Gastrocnemius medialis (tissue), 4 donors: ENCODE measurements at regions not wholly inside any gene's neighbourhood (a gene's known extent, or its start where the extent isn't known, plus 50 kb on each side); places are given as distances from the start of the nearest gene placed in this dataset.

Experiments used
- POLR2A ChIP-seq, 2 donors: fragments of 450-650 bp; IDR thresholded peaks; one replicate each; pipeline ENCODE4 v1.6.1; 2017; ENCODE audit warnings: antibody characterized with exemption in 2 of 2, mild to moderate bottlenecking in 2 of 2, moderate library complexity in 2 of 2
- TF ChIP-seq, protein P1 (sequence below), 5 experiments: fragments of 450-650 bp in 3 of 5; fragments of 200-600 bp in 2 of 5; sonication (generic) in 2 of 5; IDR thresholded peaks in 4 of 5; conservative IDR thresholded peaks in 1 of 5; 1 replicate in 4 of 5; 2 replicates in 1 of 5; pipeline ENCODE4 v1.5.1; 2016 to 2019; ENCODE audit warnings: antibody characterized with exemption in 5 of 5, mild to moderate bottlenecking in 3 of 5, moderate library complexity in 3 of 5

DNA sequence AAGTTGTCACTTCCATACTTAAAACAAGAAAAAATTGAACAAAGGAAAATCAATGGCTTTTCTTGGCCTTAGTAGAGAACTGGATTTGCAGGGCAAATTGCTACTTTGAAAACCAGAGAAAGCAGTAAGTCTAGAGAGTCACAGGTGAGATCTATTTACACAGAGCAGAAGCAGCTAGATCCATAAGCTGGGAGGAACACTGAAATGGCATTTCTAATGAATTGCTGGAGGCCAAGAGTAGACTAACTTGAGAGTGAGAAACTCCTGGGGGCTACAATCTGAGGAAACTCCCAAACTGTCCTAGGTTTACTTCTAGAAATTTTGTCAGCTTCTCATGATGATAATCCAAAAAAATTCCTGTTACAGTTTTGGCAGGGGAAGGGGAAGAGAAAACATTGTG is 133.3 kb downstream of the SPCS3 start:
- TF ChIP-seq, protein P1, sequence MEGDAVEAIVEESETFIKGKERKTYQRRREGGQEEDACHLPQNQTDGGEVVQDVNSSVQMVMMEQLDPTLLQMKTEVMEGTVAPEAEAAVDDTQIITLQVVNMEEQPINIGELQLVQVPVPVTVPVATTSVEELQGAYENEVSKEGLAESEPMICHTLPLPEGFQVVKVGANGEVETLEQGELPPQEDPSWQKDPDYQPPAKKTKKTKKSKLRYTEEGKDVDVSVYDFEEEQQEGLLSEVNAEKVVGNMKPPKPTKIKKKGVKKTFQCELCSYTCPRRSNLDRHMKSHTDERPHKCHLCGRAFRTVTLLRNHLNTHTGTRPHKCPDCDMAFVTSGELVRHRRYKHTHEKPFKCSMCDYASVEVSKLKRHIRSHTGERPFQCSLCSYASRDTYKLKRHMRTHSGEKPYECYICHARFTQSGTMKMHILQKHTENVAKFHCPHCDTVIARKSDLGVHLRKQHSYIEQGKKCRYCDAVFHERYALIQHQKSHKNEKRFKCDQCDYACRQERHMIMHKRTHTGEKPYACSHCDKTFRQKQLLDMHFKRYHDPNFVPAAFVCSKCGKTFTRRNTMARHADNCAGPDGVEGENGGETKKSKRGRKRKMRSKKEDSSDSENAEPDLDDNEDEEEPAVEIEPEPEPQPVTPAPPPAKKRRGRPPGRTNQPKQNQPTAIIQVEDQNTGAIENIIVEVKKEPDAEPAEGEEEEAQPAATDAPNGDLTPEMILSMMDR (IDR thresholded peaks at IDR 0.05 in 4 of 5, conservative IDR thresholded peaks at IDR 0.05 in 1 of 5): no peak
- no peak for TF ChIP-seq POLR2A (IDR thresholded peaks at IDR 0.05)
